Karpas-422 (cell line): ENCODE measurements at regions not wholly inside any gene's neighbourhood (a gene's known extent, or its start where the extent isn't known, plus 50 kb on each side); places are given as distances from the start of the nearest gene placed in this dataset.

Source experiments
- DNase-seq: peaks from one replicate; pipeline ENCODE4 v3.0.0-alpha.2; 2015
- H2AFZ ChIP-seq: fragments of 200-600 bp; sonication (generic); 2 replicates; pipeline ENCODE4 v1.6.1; 2014; ENCODE audit warnings: antibody characterized with exemption, low read length, mixed read lengths
- H3K27ac ChIP-seq: fragments of 200-600 bp; sonication (generic); 2 replicates; pipeline ENCODE4 v1.5.1; 2014; ENCODE audit warnings: mild to moderate bottlenecking, low read length, moderate library complexity
- H3K27me3 ChIP-seq: fragments of 200-600 bp; sonication (generic); 2 replicates; pipeline ENCODE4 v1.6.1; 2014; ENCODE audit warnings: low read length, mixed read lengths
- H3K36me3 ChIP-seq: fragments of 200-600 bp; sonication (generic); 2 replicates; pipeline ENCODE4 v1.6.1; 2014; ENCODE audit warnings: low read length, mixed read lengths; ENCODE audit not compliant: insufficient read depth
- H3K4me1 ChIP-seq: fragments of 200-600 bp; sonication (generic); 2 replicates; pipeline ENCODE4 v1.6.1; 2014; ENCODE audit warnings: mild to moderate bottlenecking, low read length, mixed read lengths
- H3K4me2 ChIP-seq: fragments of 200-600 bp; sonication (generic); 2 replicates; pipeline ENCODE4 v1.6.1; 2014; ENCODE audit warnings: low read length, low read depth, mild to moderate bottlenecking; ENCODE audit not compliant: poor library complexity, severe bottlenecking
- H3K4me3 ChIP-seq: fragments of 200-600 bp; sonication (generic); 2 replicates; pipeline ENCODE4 v1.5.1; 2014; ENCODE audit warnings: mild to moderate bottlenecking, antibody characterized with exemption, low read length, mixed read lengths
- H3K79me2 ChIP-seq: fragments of 200-600 bp; sonication (generic); 2 replicates; pipeline ENCODE4 v1.6.1; 2014; ENCODE audit warnings: mild to moderate bottlenecking, low read length, mixed read lengths
- H3K9ac ChIP-seq: fragments of 200-600 bp; sonication (generic); 2 replicates; pipeline ENCODE4 v1.6.0; 2014; ENCODE audit warnings: low read length
- H3K9me2 ChIP-seq: fragments of 200-600 bp; sonication (generic), shearing (Covaris generic); replicated peaks from 2 replicates; pipeline ENCODE4 v1.6.0; 2014; ENCODE audit warnings: mild to moderate bottlenecking, low read length, moderate library complexity; ENCODE audit not compliant: insufficient read depth
- H3K9me3 ChIP-seq: fragments of 300-700, 200-600 bp; sonication (generic); 2 replicates; pipeline ENCODE4 v1.6.1; 2014; ENCODE audit warnings: low read length, mixed read lengths
- H4K20me1 ChIP-seq: fragments of 200-600 bp; sonication (generic); 2 replicates; pipeline ENCODE4 v1.6.1; 2014; ENCODE audit warnings: mild to moderate bottlenecking, antibody characterized with exemption, low read length, low read depth; ENCODE audit not compliant: insufficient read depth

GRCh38 chr13:77434289-77434688, 101.2 kb upstream of the SCEL start:
- Histone ChIP-seq H4K20me1 (no peaks in the 10 kb centered on the region), H3K9ac (no peak overlapping the region), H3K9me2 (no peaks in the 10 kb centered on the region), H3K4me2 (no peak overlapping the region), H3K4me1 (no peaks in the 10 kb centered on the region; the same call in 1 of the 2 replicates), H3K27me3 (no peaks in the 10 kb centered on the region; the same call in 1 of the 2 replicates), H3K4me3 (no peak overlapping the region), H3K27ac (no peak overlapping the region), H3K9me3 (no peaks in the 10 kb centered on the region), H2AFZ (no peak overlapping the region), H3K79me2 (no peaks in the 10 kb centered on the region), H3K36me3 (no peaks in the 10 kb centered on the region)
- no peak for DNase-seq

GRCh38 chr13:77431449-77431848, 104.1 kb upstream of the SCEL start:
- Histone ChIP-seq H3K79me2 (no peaks in the 10 kb centered on the region), H3K9me2 (no peaks in the 10 kb centered on the region), H3K9me3 (no peaks in the 10 kb centered on the region), H3K9ac (no peak overlapping the region), H3K4me2 (no peak overlapping the region), H3K4me3 (no peak overlapping the region), H3K27me3 (no peaks in the 10 kb centered on the region; the same call in 1 of the 2 replicates), H3K27ac (no peak overlapping the region), H3K36me3 (no peaks in the 10 kb centered on the region), H4K20me1 (no peaks in the 10 kb centered on the region), H3K4me1 (no peaks in the 10 kb centered on the region; the same call in 1 of the 2 replicates), H2AFZ (no peak overlapping the region)
- DNase-seq = no peak

DNA sequence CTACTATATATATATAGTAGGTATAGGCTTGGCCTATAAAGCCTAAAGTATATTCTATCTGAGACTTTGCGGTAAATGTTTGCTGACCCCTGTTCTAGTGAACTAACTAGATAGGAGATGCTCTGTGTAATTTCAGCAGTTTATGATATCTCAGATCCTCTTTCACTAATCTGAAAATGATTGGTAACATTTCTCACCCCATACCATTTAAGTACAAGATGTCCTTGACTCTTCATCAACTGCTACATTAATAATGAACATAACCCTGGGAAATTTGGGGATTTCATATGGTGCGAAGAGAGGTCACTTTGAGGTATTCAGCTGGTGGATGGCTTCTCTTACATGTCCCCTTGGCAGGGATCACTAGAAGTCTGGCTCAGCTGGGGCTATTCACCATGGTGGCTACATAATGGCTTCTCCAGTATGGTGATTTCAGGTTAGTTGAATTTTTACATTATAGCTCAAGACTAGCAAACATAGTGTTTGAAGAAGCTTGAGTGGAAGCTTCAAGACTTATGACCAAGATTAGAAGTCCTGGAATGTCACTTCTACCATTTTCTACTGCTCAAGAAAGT, 103.6 kb upstream of the MYCBP2 start:
- H3K9me3 ChIP-seq = no peaks in the 10 kb centered on the region
- H3K27ac ChIP-seq = no peak overlapping the region
- H4K20me1 ChIP-seq = no peaks in the 10 kb centered on the region
- H3K9me2 ChIP-seq = no peaks in the 10 kb centered on the region
- H3K4me1 ChIP-seq = no peaks in the 10 kb centered on the region; the same call in 1 of the 2 replicates
- no peak for DNase-seq
- H2AFZ ChIP-seq = no peak overlapping the region
- H3K9ac ChIP-seq = no peak overlapping the region
- no peak overlapping the region for H3K4me3 ChIP-seq
- no peaks in the 10 kb centered on the region for H3K36me3 ChIP-seq
- no peaks in the 10 kb centered on the region; the same call in 1 of the 2 replicates for H3K27me3 ChIP-seq
- H3K79me2 ChIP-seq = no peaks in the 10 kb centered on the region
- no peak overlapping the region for H3K4me2 ChIP-seq

GRCh38 chr13:77429320-77430142, 102.6 kb upstream of the MYCBP2 start:
- no peaks in the 10 kb centered on the region for H3K9me2 ChIP-seq
- H2AFZ ChIP-seq = no peak overlapping the region
- no peak overlapping the region for H3K4me3 ChIP-seq
- no peak overlapping the region for H3K4me2 ChIP-seq
- H3K4me1 ChIP-seq = no peaks in the 10 kb centered on the region; the same call in 1 of the 2 replicates
- H3K79me2 ChIP-seq = no peaks in the 10 kb centered on the region
- H3K27ac ChIP-seq = no peak overlapping the region
- no peak overlapping the region for H3K9ac ChIP-seq
- H4K20me1 ChIP-seq = no peaks in the 10 kb centered on the region
- no peaks in the 10 kb centered on the region for H3K36me3 ChIP-seq
- H3K9me3 ChIP-seq = no peaks in the 10 kb centered on the region
- no peak for DNase-seq
- no peaks in the 10 kb centered on the region; the same call in 1 of the 2 replicates for H3K27me3 ChIP-seq

DNA sequence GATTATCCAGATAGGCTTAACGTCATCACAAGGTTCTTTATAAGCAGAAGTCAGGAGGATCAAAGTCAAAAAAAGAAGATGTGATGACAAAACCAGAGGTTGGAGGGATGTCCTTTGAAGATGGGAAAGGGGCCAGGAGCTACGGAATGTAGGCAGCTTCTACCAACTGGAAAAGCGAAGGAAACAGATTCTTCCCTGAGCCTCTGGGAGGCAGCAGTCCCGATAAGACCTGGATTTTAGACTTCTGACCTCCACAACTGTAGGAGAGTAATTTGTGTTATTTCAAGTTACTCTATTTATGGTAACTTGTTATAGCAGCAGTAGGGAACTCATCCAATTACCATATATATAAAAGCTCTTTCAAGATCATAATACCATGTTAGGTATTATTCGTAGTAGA, 98.8 kb upstream of the MYCBP2 start:
- no peaks in the 10 kb centered on the region for H3K9me3 ChIP-seq

GRCh38 chr13:77423296-77423695, 96.4 kb upstream of the MYCBP2 start:
- Histone ChIP-seq H3K27me3 (no peaks in the 10 kb centered on the region), H3K4me1 (no peaks in the 10 kb centered on the region), H3K4me2 (no peak overlapping the region), H3K9ac (no peak overlapping the region), H3K9me2 (no peaks in the 10 kb centered on the region), H3K27ac (no peak overlapping the region), H3K79me2 (no peaks in the 10 kb centered on the region), H3K9me3 (no peaks in the 10 kb centered on the region), H3K36me3 (no peaks in the 10 kb centered on the region), H3K4me3 (no peak overlapping the region), H4K20me1 (no peaks in the 10 kb centered on the region), H2AFZ (no peak overlapping the region)
- no peak for DNase-seq

More for the DNA sequence above, 98.8 kb upstream of the MYCBP2 start:
- Histone ChIP-seq H3K9me2 (no peaks in the 10 kb centered on the region), H3K4me2 (no peak overlapping the region), H4K20me1 (no peaks in the 10 kb centered on the region), H3K4me1 (no peaks in the 10 kb centered on the region; the same call in 1 of the 2 replicates), H3K27me3 (no peaks in the 10 kb centered on the region; the same call in 1 of the 2 replicates), H3K79me2 (no peaks in the 10 kb centered on the region), H3K27ac (no peak overlapping the region), H3K36me3 (no peaks in the 10 kb centered on the region), H3K9ac (no peak overlapping the region), H2AFZ (no peak overlapping the region), H3K4me3 (no peak overlapping the region)
- no peak for DNase-seq

DNA sequence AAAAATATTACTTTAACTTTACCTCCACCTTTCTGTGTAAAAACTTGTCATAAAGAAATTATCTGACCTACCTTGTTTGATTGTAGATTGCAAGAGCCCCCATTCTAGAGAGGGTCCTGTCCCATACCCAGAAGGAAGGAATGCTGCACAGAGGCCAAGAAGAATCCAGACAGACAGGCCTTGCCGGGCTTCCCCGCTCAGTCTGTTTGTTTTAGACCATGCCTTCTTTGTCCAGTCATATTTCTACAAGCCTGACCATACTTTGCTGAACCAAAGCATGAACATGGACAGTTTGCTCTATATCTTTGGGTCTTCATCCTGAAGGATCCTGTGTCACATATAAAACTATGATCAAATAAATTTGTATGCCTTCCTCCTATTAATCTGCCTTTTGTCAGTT, 95.8 kb upstream of the MYCBP2 start:
- H3K27ac ChIP-seq = no peak overlapping the region
- H2AFZ ChIP-seq = no peak overlapping the region

DNA sequence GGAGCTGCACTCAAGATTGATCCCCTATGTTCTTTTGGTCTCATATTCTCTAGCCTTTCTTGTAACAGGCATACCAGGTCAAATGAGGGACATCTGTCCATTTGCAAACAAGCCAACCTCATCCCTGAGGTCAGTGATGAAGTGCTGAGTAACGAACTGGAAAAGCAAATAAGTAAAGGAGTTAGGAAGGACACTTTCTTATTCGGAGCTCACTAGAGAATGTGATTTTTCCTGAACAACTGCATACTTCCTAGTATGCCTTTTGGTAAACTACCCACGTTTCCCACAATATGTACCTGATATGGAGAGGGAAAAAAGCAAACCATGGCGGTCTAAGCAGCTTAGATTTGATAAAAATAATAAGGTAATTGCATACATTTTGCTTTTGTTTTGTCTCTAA, 91.0 kb upstream of the MYCBP2 start:
- no peaks in the 10 kb centered on the region for H3K36me3 ChIP-seq
- no peak overlapping the region for H2AFZ ChIP-seq

More for the DNA sequence above, 95.8 kb upstream of the MYCBP2 start:
- no peaks in the 10 kb centered on the region for H3K36me3 ChIP-seq
- no peak for DNase-seq
- no peaks in the 10 kb centered on the region for H3K9me2 ChIP-seq
- no peaks in the 10 kb centered on the region for H3K4me1 ChIP-seq
- H3K4me2 ChIP-seq = no peak overlapping the region
- H3K27me3 ChIP-seq = no peaks in the 10 kb centered on the region
- no peak overlapping the region for H3K9ac ChIP-seq
- no peaks in the 10 kb centered on the region for H4K20me1 ChIP-seq
- H3K9me3 ChIP-seq = no peaks in the 10 kb centered on the region
- no peak overlapping the region for H3K4me3 ChIP-seq
- H3K79me2 ChIP-seq = no peaks in the 10 kb centered on the region

More for the DNA sequence above, 91.0 kb upstream of the MYCBP2 start:
- no peak overlapping the region for H3K27ac ChIP-seq
- DNase-seq = no peak
- H3K9me2 ChIP-seq = no peaks in the 10 kb centered on the region
- no peaks in the 10 kb centered on the region for H3K9me3 ChIP-seq
- no peaks in the 10 kb centered on the region for H3K27me3 ChIP-seq
- no peaks in the 10 kb centered on the region for H4K20me1 ChIP-seq
- no peak overlapping the region for H3K4me3 ChIP-seq
- no peak overlapping the region for H3K9ac ChIP-seq
- no peaks in the 10 kb centered on the region for H3K79me2 ChIP-seq
- H3K4me2 ChIP-seq = no peak overlapping the region
- no peaks in the 10 kb centered on the region; the same call in 1 of the 2 replicates for H3K4me1 ChIP-seq
